ENCODE measurements at regions not wholly inside any gene's neighbourhood (a gene's known extent, or its start where the extent isn't known, plus 50 kb on each side); places are given as distances from the start of the nearest gene placed in this dataset.
"Not testable (repeated sequence)": the region's sequence is repeated elsewhere in the genome, so short reads cannot be mapped to it uniquely, and the experiment has no call there.

GRCh38 chr1:29581256-29581655 is 344.9 kb downstream of the PTPRU start:
- no peak for DNase-seq

- DNase-seq, result peak; percentile 66
These were observed 343.6 kb downstream of the PTPRU start for GRCh38 chr1:29579821-29580425.

- DNase-seq, result no peak
These were observed 341.2 kb downstream of the PTPRU start for GRCh38 chr1:29577512-29577911.

GRCh38 chr1:29576510-29576909 is 340.2 kb downstream of the PTPRU start:
- no peak for DNase-seq

- no peak for DNase-seq
These were observed 339.5 kb downstream of the PTPRU start for GRCh38 chr1:29575826-29576225.

- DNase-seq, result no peak
These were observed 339.0 kb downstream of the PTPRU start for GRCh38 chr1:29575277-29575676.

- DNase-seq, result no peak
These were observed 338.5 kb downstream of the PTPRU start for GRCh38 chr1:29574871-29575270.

- peak; percentile 90 for DNase-seq
These were observed 333.8 kb downstream of the PTPRU start for GRCh38 chr1:29569971-29570634.

GRCh38 chr1:29567257-29567656 is 330.9 kb downstream of the PTPRU start:
- DNase-seq, result no peak

GRCh38 chr1:29565490-29565889 is 329.2 kb downstream of the PTPRU start:
- no peak for DNase-seq

- peak; percentile 36 for DNase-seq
These were observed 327.2 kb downstream of the PTPRU start for GRCh38 chr1:29563571-29563970.

- DNase-seq, result no peak
These were observed 326.8 kb downstream of the PTPRU start for GRCh38 chr1:29563092-29563491.

GRCh38 chr1:29559056-29559455 is 322.7 kb downstream of the PTPRU start:
- no peak for DNase-seq

- no peak for DNase-seq
These were observed 321.6 kb downstream of the PTPRU start for GRCh38 chr1:29557701-29558600.

GRCh38 chr1:29557066-29557465 is 320.7 kb downstream of the PTPRU start:
- no peak for DNase-seq

- DNase-seq, result no peak
These were observed 320.3 kb downstream of the PTPRU start for GRCh38 chr1:29556657-29557056.

GRCh38 chr1:29555043-29555620 is 318.8 kb downstream of the PTPRU start:
- DNase-seq, result no peak

- DNase-seq, result no peak
These were observed 318.0 kb downstream of the PTPRU start for GRCh38 chr1:29554208-29554778.

GRCh38 chr1:29551123-29551936 is 315.0 kb downstream of the PTPRU start:
- no peak for DNase-seq

- no peak for DNase-seq
These were observed 314.0 kb downstream of the PTPRU start for GRCh38 chr1:29550119-29550841.

- not testable (repeated sequence) for DNase-seq
These were observed 313.4 kb downstream of the PTPRU start for GRCh38 chr1:29549728-29550118.

Measured in EL (cell line).